ENCODE measurements at regions not wholly inside any gene's neighbourhood (a gene's known extent, or its start where the extent isn't known, plus 50 kb on each side); places are given as distances from the start of the nearest gene placed in this dataset.
A peak's percentile ranks its signal among the peaks of the same experiment; 100 is the strongest.

GRCh38 chr14:66036547-66036946, 449.6 kb upstream of the CCDC196 start:
- intact Hi-C loops (cut with micrococcal nuclease) = no loop called here
- Mint-ChIP-seq H3K36me3 (ENCODE audit: insufficient read depth, unreplicated experiment) (no peaks in the 10 kb centered on the region), H3K27ac (ENCODE audit: low read depth, unreplicated experiment) (no peak overlapping the region), H3K4me1 (ENCODE audit: insufficient read depth, unreplicated experiment) (peaks cover 8% of the 10 kb centered on the region), H3K9me3 (ENCODE audit: unreplicated experiment) (peaks cover 18% of the 10 kb centered on the region), H3K27me3 (ENCODE audit: insufficient read depth, unreplicated experiment) (peaks cover 9% of the 10 kb centered on the region), H3K4me3 (ENCODE audit: unreplicated experiment) (no peak overlapping the region)
- TF ChIP-seq CTCF (IDR thresholded peaks at IDR 0.05; ENCODE audit: unreplicated experiment) = no peak
- no TSS peak for BruUV-seq (replicated peaks)
- CTCF ChIA-PET = interaction anchor here (0.8 to 1.2 kb wide), 2 partner anchors 9 to 75 kb away, joined by 3 to 4 read pairs; no protein-coding TSS in a partner anchor
- POLR2A ChIA-PET = interaction anchor here (0.6 kb wide), 1 partner anchor 214 kb away, joined by 3 read pairs; no protein-coding TSS in a partner anchor
- DNase-seq (ENCODE audit: unreplicated experiment) = no peak

GRCh38 chr14:66037361-66037760, 448.8 kb upstream of the CCDC196 start:
- DNase-seq (ENCODE audit: unreplicated experiment) = no peak
- Mint-ChIP-seq H3K4me3 (ENCODE audit: unreplicated experiment) (no peak overlapping the region), H3K27ac (ENCODE audit: low read depth, unreplicated experiment) (no peak overlapping the region), H3K36me3 (ENCODE audit: insufficient read depth, unreplicated experiment) (no peaks in the 10 kb centered on the region), H3K27me3 (ENCODE audit: insufficient read depth, unreplicated experiment) (peaks cover 9% of the 10 kb centered on the region), H3K4me1 (ENCODE audit: insufficient read depth, unreplicated experiment) (peaks cover 8% of the 10 kb centered on the region), H3K9me3 (ENCODE audit: unreplicated experiment) (peaks cover 17% of the 10 kb centered on the region)
- intact Hi-C loops (cut with micrococcal nuclease) = no loop called here
- ChIA-PET CTCF (interaction anchor here (1.2 kb wide), 1 partner anchor 76 kb away, joined by 4 read pairs; no protein-coding TSS in a partner anchor), POLR2A (no interaction called here)
- TF ChIP-seq CTCF (IDR thresholded peaks at IDR 0.05; ENCODE audit: unreplicated experiment) = no peak
- no TSS peak for BruUV-seq (replicated peaks)

GRCh38 chr14:66038212-66038611, 448.0 kb upstream of the CCDC196 start:
- Mint-ChIP-seq H3K4me3 (ENCODE audit: unreplicated experiment) (no peak overlapping the region), H3K27me3 (ENCODE audit: insufficient read depth, unreplicated experiment) (peaks cover 9% of the 10 kb centered on the region), H3K4me1 (ENCODE audit: insufficient read depth, unreplicated experiment) (peaks cover 8% of the 10 kb centered on the region), H3K27ac (ENCODE audit: low read depth, unreplicated experiment) (no peak overlapping the region), H3K9me3 (ENCODE audit: unreplicated experiment) (peaks cover 13% of the 10 kb centered on the region), H3K36me3 (ENCODE audit: insufficient read depth, unreplicated experiment) (no peaks in the 10 kb centered on the region)
- BruUV-seq (replicated peaks) = no TSS peak
- DNase-seq (ENCODE audit: unreplicated experiment) = no peak
- intact Hi-C loops (cut with micrococcal nuclease) = no loop called here
- ChIA-PET CTCF (interaction anchor here (0.7 to 1.0 kb wide), 3 partner anchors 192 to 1063 kb away, joined by 3 to 4 read pairs (median 3); no protein-coding TSS in a partner anchor), POLR2A (no interaction called here)
- no peak for TF ChIP-seq CTCF (IDR thresholded peaks at IDR 0.05; ENCODE audit: unreplicated experiment)

GRCh38 chr14:66038618-66039017, 447.6 kb upstream of the CCDC196 start:
- peak; percentile 73 for DNase-seq (ENCODE audit: unreplicated experiment)
- ChIA-PET POLR2A (no interaction called here), CTCF (interaction anchor here (0.5 to 1.0 kb wide), 4 partner anchors 124 to 1064 kb away, joined by 3 to 4 read pairs (median 3); no protein-coding TSS in a partner anchor)
- no peaks in the 10 kb centered on the region for H3K36me3 Mint-ChIP-seq (ENCODE audit: insufficient read depth, unreplicated experiment)
- H3K27me3 Mint-ChIP-seq (ENCODE audit: insufficient read depth, unreplicated experiment) = peaks cover 9% of the 10 kb centered on the region
- no TSS peak for BruUV-seq (replicated peaks)
- no peak overlapping the region for H3K27ac Mint-ChIP-seq (ENCODE audit: low read depth, unreplicated experiment)
- H3K4me1 Mint-ChIP-seq (ENCODE audit: insufficient read depth, unreplicated experiment) = peaks cover 8% of the 10 kb centered on the region
- H3K9me3 Mint-ChIP-seq (ENCODE audit: unreplicated experiment) = peaks cover 12% of the 10 kb centered on the region
- intact Hi-C loops (cut with micrococcal nuclease) = no loop called here
- H3K4me3 Mint-ChIP-seq (ENCODE audit: unreplicated experiment) = no peak overlapping the region
- no peak for TF ChIP-seq CTCF (IDR thresholded peaks at IDR 0.05; ENCODE audit: unreplicated experiment)

Measured in MCF 10A (cell line).